Activated naive CD4-positive, alpha-beta T cell treated with anti-CD3 and anti-CD28 coated beads, Interleukin-2, amount 50 U/mL, for 24 hours (primary cell): ENCODE measurements at regions not wholly inside any gene's neighbourhood (a gene's known extent, or its start where the extent isn't known, plus 50 kb on each side); places are given as distances from the start of the nearest gene placed in this dataset.

Experiments used
- H3K27ac Mint-ChIP-seq: one replicate; pipeline ENCODE4 v1.8.0; 2021; ENCODE audit warnings: mild to moderate bottlenecking, mixed read lengths
- H3K27me3 Mint-ChIP-seq: one replicate; pipeline ENCODE4 v1.8.0; 2021; ENCODE audit warnings: mixed read lengths
- H3K36me3 Mint-ChIP-seq: one replicate; pipeline ENCODE4 v1.8.0; 2021; ENCODE audit warnings: mixed read lengths
- H3K4me1 Mint-ChIP-seq: one replicate; pipeline ENCODE4 v1.8.0; 2021; ENCODE audit warnings: mixed read lengths
- H3K4me3 Mint-ChIP-seq: one replicate; pipeline ENCODE4 v1.8.0; 2021; ENCODE audit warnings: mild to moderate bottlenecking, mixed read lengths
- H3K9me3 Mint-ChIP-seq: one replicate; pipeline ENCODE4 v1.8.0; 2021; ENCODE audit warnings: mixed read lengths

GRCh38 chr1:82755671-82756070, 954.9 kb downstream of the ADGRL2 start:
- Mint-ChIP-seq H3K27ac (no peak overlapping the region), H3K4me3 (no peak overlapping the region), H3K4me1 (no peaks in the 10 kb centered on the region), H3K27me3 (peaks cover 6% of the 10 kb centered on the region), H3K9me3 (no peaks in the 10 kb centered on the region), H3K36me3 (no peaks in the 10 kb centered on the region)

- Mint-ChIP-seq H3K4me1 (no peaks in the 10 kb centered on the region), H3K27me3 (peaks cover 4% of the 10 kb centered on the region), H3K36me3 (no peaks in the 10 kb centered on the region), H3K4me3 (no peak overlapping the region), H3K27ac (no peak overlapping the region), H3K9me3 (no peaks in the 10 kb centered on the region)
Observed at GRCh38 chr1:82755191-82755590, 954.5 kb downstream of the ADGRL2 start.

GRCh38 chr1:82752046-82752445, 951.3 kb downstream of the ADGRL2 start:
- H3K9me3 Mint-ChIP-seq = no peaks in the 10 kb centered on the region
- no peak overlapping the region for H3K27ac Mint-ChIP-seq
- H3K4me3 Mint-ChIP-seq = no peak overlapping the region
- H3K27me3 Mint-ChIP-seq = no peaks in the 10 kb centered on the region
- no peaks in the 10 kb centered on the region for H3K36me3 Mint-ChIP-seq
- H3K4me1 Mint-ChIP-seq = no peaks in the 10 kb centered on the region

- Mint-ChIP-seq H3K27me3 (no peaks in the 10 kb centered on the region), H3K9me3 (peaks cover 12% of the 10 kb centered on the region), H3K4me1 (no peaks in the 10 kb centered on the region), H3K4me3 (no peak overlapping the region), H3K27ac (no peak overlapping the region), H3K36me3 (no peaks in the 10 kb centered on the region)
Observed at GRCh38 chr1:82733645-82734044, 932.9 kb downstream of the ADGRL2 start.

- Mint-ChIP-seq H3K9me3 (peaks cover 12% of the 10 kb centered on the region), H3K27me3 (no peaks in the 10 kb centered on the region), H3K36me3 (no peaks in the 10 kb centered on the region), H3K4me3 (no peak overlapping the region), H3K4me1 (no peaks in the 10 kb centered on the region), H3K27ac (no peak overlapping the region)
Observed at GRCh38 chr1:82731216-82731615, 930.5 kb downstream of the ADGRL2 start.

GRCh38 chr1:82728206-82728605, 927.5 kb downstream of the ADGRL2 start:
- Mint-ChIP-seq H3K4me1 (no peaks in the 10 kb centered on the region), H3K27ac (no peak overlapping the region), H3K36me3 (no peaks in the 10 kb centered on the region), H3K4me3 (no peak overlapping the region), H3K9me3 (peaks cover 7% of the 10 kb centered on the region), H3K27me3 (no peaks in the 10 kb centered on the region)

- no peak overlapping the region for H3K4me3 Mint-ChIP-seq
- H3K27me3 Mint-ChIP-seq = peaks cover 1% of the 10 kb centered on the region
- no peaks in the 10 kb centered on the region for H3K36me3 Mint-ChIP-seq
- H3K9me3 Mint-ChIP-seq = no peaks in the 10 kb centered on the region
- no peaks in the 10 kb centered on the region for H3K4me1 Mint-ChIP-seq
- no peak overlapping the region for H3K27ac Mint-ChIP-seq
Observed at GRCh38 chr1:82724246-82724645, 923.5 kb downstream of the ADGRL2 start.

- Mint-ChIP-seq H3K4me3 (no peak overlapping the region), H3K9me3 (no peaks in the 10 kb centered on the region), H3K4me1 (no peaks in the 10 kb centered on the region), H3K27ac (no peak overlapping the region), H3K27me3 (peaks cover 1% of the 10 kb centered on the region), H3K36me3 (no peaks in the 10 kb centered on the region)
Observed at GRCh38 chr1:82722608-82723007, 921.9 kb downstream of the ADGRL2 start.

GRCh38 chr1:82721702-82722101, 921.0 kb downstream of the ADGRL2 start:
- H3K4me3 Mint-ChIP-seq = no peak overlapping the region
- peaks cover 1% of the 10 kb centered on the region for H3K27me3 Mint-ChIP-seq
- no peaks in the 10 kb centered on the region for H3K9me3 Mint-ChIP-seq
- H3K27ac Mint-ChIP-seq = no peak overlapping the region
- H3K36me3 Mint-ChIP-seq = no peaks in the 10 kb centered on the region
- H3K4me1 Mint-ChIP-seq = no peaks in the 10 kb centered on the region

- H3K36me3 Mint-ChIP-seq = no peaks in the 10 kb centered on the region
- H3K27ac Mint-ChIP-seq = no peak overlapping the region
- no peak overlapping the region for H3K4me3 Mint-ChIP-seq
- no peaks in the 10 kb centered on the region for H3K4me1 Mint-ChIP-seq
- peaks cover 1% of the 10 kb centered on the region for H3K27me3 Mint-ChIP-seq
- peaks cover 13% of the 10 kb centered on the region for H3K9me3 Mint-ChIP-seq
Observed at GRCh38 chr1:82718719-82719419, 918.1 kb downstream of the ADGRL2 start.

- Mint-ChIP-seq H3K4me3 (no peak overlapping the region), H3K9me3 (peaks cover 10% of the 10 kb centered on the region), H3K27me3 (no peaks in the 10 kb centered on the region), H3K36me3 (no peaks in the 10 kb centered on the region), H3K4me1 (no peaks in the 10 kb centered on the region), H3K27ac (no peak overlapping the region)
Observed at GRCh38 chr1:82710091-82710490, 909.4 kb downstream of the ADGRL2 start.

- Mint-ChIP-seq H3K4me3 (no peak overlapping the region), H3K27me3 (no peaks in the 10 kb centered on the region), H3K9me3 (no peaks in the 10 kb centered on the region), H3K4me1 (no peaks in the 10 kb centered on the region), H3K36me3 (no peaks in the 10 kb centered on the region), H3K27ac (no peak overlapping the region)
Observed at GRCh38 chr1:82707681-82708080, 906.9 kb downstream of the ADGRL2 start.

- Mint-ChIP-seq H3K27me3 (no peaks in the 10 kb centered on the region), H3K9me3 (no peaks in the 10 kb centered on the region), H3K27ac (no peak overlapping the region), H3K4me1 (no peaks in the 10 kb centered on the region), H3K4me3 (no peak overlapping the region), H3K36me3 (no peaks in the 10 kb centered on the region)
Observed at GRCh38 chr1:82706741-82707140, 906.0 kb downstream of the ADGRL2 start.

- no peaks in the 10 kb centered on the region for H3K36me3 Mint-ChIP-seq
- H3K27ac Mint-ChIP-seq = no peak overlapping the region
- no peaks in the 10 kb centered on the region for H3K27me3 Mint-ChIP-seq
- H3K9me3 Mint-ChIP-seq = no peaks in the 10 kb centered on the region
- H3K4me3 Mint-ChIP-seq = no peak overlapping the region
- H3K4me1 Mint-ChIP-seq = no peaks in the 10 kb centered on the region
Observed at GRCh38 chr1:82704966-82705365, 904.2 kb downstream of the ADGRL2 start.

GRCh38 chr1:82704393-82704792, 903.7 kb downstream of the ADGRL2 start:
- Mint-ChIP-seq H3K9me3 (no peaks in the 10 kb centered on the region), H3K4me1 (no peaks in the 10 kb centered on the region), H3K36me3 (no peaks in the 10 kb centered on the region), H3K4me3 (no peak overlapping the region), H3K27me3 (no peaks in the 10 kb centered on the region), H3K27ac (no peak overlapping the region)

- Mint-ChIP-seq H3K27me3 (peaks cover 2% of the 10 kb centered on the region), H3K27ac (no peak overlapping the region), H3K36me3 (no peaks in the 10 kb centered on the region), H3K9me3 (no peaks in the 10 kb centered on the region), H3K4me3 (no peak overlapping the region), H3K4me1 (no peaks in the 10 kb centered on the region)
Observed at GRCh38 chr1:82703951-82704350, 903.2 kb downstream of the ADGRL2 start.

- Mint-ChIP-seq H3K27me3 (peaks cover 2% of the 10 kb centered on the region), H3K4me3 (no peak overlapping the region), H3K9me3 (no peaks in the 10 kb centered on the region), H3K4me1 (no peaks in the 10 kb centered on the region), H3K27ac (no peak overlapping the region), H3K36me3 (no peaks in the 10 kb centered on the region)
Observed at GRCh38 chr1:82700476-82700875, 899.7 kb downstream of the ADGRL2 start.
